ENCODE measurements at regions not wholly inside any gene's neighbourhood (a gene's known extent, or its start where the extent isn't known, plus 50 kb on each side); places are given as distances from the start of the nearest gene placed in this dataset.
"Not testable (repeated sequence)": the region's sequence is repeated elsewhere in the genome, so short reads cannot be mapped to it uniquely, and the experiment has no call there.

DNA sequence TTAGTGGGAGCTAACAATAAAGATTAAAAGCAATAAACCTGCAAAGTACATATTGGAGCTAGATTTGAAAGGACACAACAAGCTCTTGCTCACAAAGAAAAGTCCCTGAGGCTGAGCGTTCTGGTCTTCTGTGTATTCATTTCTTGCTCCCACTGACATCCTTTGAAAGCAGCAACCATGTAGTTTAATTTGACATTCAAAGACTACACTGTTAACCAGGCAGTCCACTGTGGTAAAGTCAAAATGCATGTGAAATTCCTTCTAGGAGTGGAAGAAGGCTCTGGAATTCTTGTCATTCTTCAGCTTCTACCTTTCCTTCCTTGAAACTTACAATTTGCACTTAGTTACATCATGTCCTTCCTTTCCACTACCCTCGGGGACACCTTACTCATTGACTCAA is 480.7 kb downstream of the CSNK1G3 start:
- Histone ChIP-seq H3K27ac (no peak overlapping the region), H3K36me3 (no peaks in the 10 kb centered on the region), H3K4me3 (no peak overlapping the region), H3K27me3 (no peaks in the 10 kb centered on the region), H3K9me3 (no peaks in the 10 kb centered on the region), H3K4me1 (no peaks in the 10 kb centered on the region)
- intact Hi-C loops (cut with DNase I; ENCODE audit: low total_unique reads), result no loop called here
- no peak for DNase-seq
- TF ChIP-seq POLR2A (IDR thresholded peaks at IDR 0.05) (no peak), EP300 (IDR thresholded peaks at IDR 0.05) (no peak), POLR2AphosphoS5 (IDR thresholded peaks at IDR 0.05) (no peak)
- TF ChIP-seq, protein P1, sequence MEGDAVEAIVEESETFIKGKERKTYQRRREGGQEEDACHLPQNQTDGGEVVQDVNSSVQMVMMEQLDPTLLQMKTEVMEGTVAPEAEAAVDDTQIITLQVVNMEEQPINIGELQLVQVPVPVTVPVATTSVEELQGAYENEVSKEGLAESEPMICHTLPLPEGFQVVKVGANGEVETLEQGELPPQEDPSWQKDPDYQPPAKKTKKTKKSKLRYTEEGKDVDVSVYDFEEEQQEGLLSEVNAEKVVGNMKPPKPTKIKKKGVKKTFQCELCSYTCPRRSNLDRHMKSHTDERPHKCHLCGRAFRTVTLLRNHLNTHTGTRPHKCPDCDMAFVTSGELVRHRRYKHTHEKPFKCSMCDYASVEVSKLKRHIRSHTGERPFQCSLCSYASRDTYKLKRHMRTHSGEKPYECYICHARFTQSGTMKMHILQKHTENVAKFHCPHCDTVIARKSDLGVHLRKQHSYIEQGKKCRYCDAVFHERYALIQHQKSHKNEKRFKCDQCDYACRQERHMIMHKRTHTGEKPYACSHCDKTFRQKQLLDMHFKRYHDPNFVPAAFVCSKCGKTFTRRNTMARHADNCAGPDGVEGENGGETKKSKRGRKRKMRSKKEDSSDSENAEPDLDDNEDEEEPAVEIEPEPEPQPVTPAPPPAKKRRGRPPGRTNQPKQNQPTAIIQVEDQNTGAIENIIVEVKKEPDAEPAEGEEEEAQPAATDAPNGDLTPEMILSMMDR (IDR thresholded peaks at IDR 0.05), result no peak
- WGBS, 5 donors, result 70 to 84% (median 78%) methylated on average over 2 of the region's 2 CpGs

DNA sequence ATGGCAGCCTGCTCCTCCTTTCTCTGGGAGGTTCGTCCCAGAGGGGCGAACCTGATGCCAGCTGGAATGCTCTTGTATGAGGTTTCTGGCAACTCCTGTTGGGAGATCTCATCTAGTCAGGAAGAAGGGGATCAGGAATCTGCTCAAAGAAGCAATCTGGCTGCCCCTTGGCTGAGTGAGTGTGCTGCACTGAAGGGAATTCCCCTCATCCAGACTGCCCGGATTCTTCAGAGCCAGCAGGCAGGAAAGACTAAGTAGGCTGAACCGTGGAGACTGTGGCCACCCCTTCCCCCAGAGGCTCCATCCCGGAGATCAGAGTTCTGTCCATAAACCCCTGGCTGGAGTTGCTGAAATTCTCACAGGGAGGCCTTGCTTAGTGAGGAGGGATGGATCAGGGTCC is 476.0 kb downstream of the CSNK1G3 start:
- no peaks in the 10 kb centered on the region for H3K4me1 ChIP-seq
- TF ChIP-seq, protein P1 (IDR thresholded peaks at IDR 0.05), result no peak
- TF ChIP-seq EP300 (IDR thresholded peaks at IDR 0.05), result no peak
- no peak for TF ChIP-seq POLR2AphosphoS5 (IDR thresholded peaks at IDR 0.05)
- intact Hi-C loops (cut with DNase I; ENCODE audit: low total_unique reads), result no loop called here
- H3K27ac ChIP-seq, result no peak overlapping the region
- no peaks in the 10 kb centered on the region for H3K27me3 ChIP-seq
- DNase-seq, result no peak
- peaks cover 0 to 8% (median 4%) of the 10 kb centered on the region in 4 donors for H3K9me3 ChIP-seq
- no peaks in the 10 kb centered on the region for H3K36me3 ChIP-seq
- H3K4me3 ChIP-seq, result no peak overlapping the region
- 59 to 78% (median 73%) methylated on average over 5 of the region's 5 CpGs for WGBS, 5 donors

DNA sequence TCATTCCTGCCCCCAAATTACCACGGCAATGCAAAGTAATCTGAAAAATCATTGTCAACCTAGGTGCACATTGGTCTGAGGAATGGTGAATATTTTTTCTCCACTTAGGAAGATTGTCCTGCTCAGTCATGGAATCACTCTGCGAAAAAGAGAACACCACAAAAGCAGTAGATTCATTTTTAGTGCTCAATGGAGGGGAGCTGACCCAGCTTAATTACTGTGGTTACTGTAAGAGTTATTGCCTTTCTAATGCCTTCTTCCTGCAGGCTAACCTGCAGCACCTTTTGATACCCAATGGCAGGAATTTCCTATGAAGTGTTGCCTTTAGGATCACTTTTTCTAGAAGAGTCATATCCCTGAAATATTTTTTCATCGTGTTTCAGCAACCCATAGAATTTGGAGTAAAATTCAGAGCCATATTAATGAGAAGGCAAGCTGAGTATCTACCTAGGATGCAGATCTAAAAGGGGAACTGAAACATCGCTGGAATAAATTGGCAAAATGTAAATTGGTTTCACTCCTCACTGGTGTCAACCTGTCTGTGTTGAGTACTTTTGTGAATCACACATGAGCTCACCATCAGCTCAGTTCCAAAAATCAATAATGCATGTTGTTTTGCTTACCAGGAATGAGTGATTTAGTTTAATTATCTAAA is 464.5 kb downstream of the CSNK1G3 start:
- H3K36me3 ChIP-seq, result no peaks in the 10 kb centered on the region
- no peaks in the 10 kb centered on the region for H3K4me1 ChIP-seq
- intact Hi-C loops (cut with DNase I; ENCODE audit: low total_unique reads), result no loop called here
- 73 to 84% (median 81%) methylated on average over 4 of the region's 4 CpGs for WGBS, 5 donors
- H3K4me3 ChIP-seq, result no peak overlapping the region
- no peak for TF ChIP-seq EP300 (IDR thresholded peaks at IDR 0.05)
- no peaks in the 10 kb centered on the region for H3K9me3 ChIP-seq
- H3K27ac ChIP-seq, result no peak overlapping the region
- H3K27me3 ChIP-seq, result no peaks in the 10 kb centered on the region
- no peak for DNase-seq

DNA sequence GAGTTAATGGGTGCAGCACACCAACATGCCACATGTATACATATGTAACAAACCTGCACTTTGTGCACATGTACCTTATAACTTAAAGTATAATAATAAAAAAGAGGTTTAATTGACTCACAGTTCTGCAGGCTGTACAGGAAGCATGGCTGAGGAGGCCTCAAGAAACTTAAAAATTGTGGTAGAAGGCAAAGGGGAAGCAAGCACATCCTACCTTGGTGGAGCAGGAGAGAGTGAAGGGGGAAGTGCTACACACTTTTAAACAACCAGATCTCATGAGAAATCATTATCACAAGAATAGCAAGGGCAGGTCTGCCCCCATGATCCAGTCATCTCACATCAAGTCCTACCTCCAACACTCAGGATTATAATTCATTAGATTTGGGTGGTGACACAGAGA is 463.5 kb downstream of the CSNK1G3 start:
- H3K27ac ChIP-seq; H3K36me3 ChIP-seq; H3K4me1 ChIP-seq; H3K4me3 ChIP-seq; H3K27me3 ChIP-seq; H3K9me3 ChIP-seq; DNase-seq; intact Hi-C loops (cut with DNase I; ENCODE audit: low total_unique reads): not testable (repeated sequence)

DNA sequence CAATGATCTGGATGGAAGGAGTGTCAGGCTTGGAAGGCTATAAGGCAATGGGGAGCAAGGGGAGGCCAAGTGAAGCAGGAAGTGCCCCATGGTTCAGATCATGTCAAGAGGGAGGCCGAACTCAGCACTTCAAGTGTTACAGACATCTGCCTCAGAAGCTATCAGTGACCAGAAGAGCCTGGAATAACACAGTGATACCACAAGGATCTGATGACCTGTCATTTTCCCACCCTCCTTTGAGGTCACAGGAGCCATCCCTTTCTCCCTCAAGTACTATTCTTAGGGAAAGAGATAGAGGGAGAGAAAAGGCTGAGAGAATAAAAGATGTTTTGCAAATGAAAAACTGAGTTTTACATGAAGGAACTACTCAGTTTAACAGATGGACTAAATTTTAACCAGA is 454.8 kb downstream of the CSNK1G3 start:
- DNase-seq, result no peak
- Histone ChIP-seq H3K4me1 (no peaks in the 10 kb centered on the region), H3K27ac (no peak overlapping the region), H3K9me3 (no peaks in the 10 kb centered on the region), H3K4me3 (no peak overlapping the region), H3K27me3 (no peaks in the 10 kb centered on the region), H3K36me3 (no peaks in the 10 kb centered on the region)
- TF ChIP-seq, protein P1 (IDR thresholded peaks at IDR 0.05), result no peak
- TF ChIP-seq POLR2AphosphoS5 (IDR thresholded peaks at IDR 0.05), result no peak
- no peak for TF ChIP-seq POLR2A (IDR thresholded peaks at IDR 0.05)
- TF ChIP-seq EP300 (IDR thresholded peaks at IDR 0.05), result no peak
- 81 to 100% (median 92%) methylated on average over 1 of the region's 1 CpG for WGBS, 5 donors
- intact Hi-C loops (cut with DNase I; ENCODE audit: low total_unique reads), result no loop called here

All from stomach (tissue), 8 donors.